Hematopoietic multipotent progenitor cell treated with erythropoietin and hydrocortisone succinate and interleukin-3 and kit ligand, for 8 days (in vitro differentiated cells): ENCODE measurements at regions not wholly inside any gene's neighbourhood (a gene's known extent, or its start where the extent isn't known, plus 50 kb on each side); places are given as distances from the start of the nearest gene placed in this dataset.
"Not testable (repeated sequence)": the region's sequence is repeated elsewhere in the genome, so short reads cannot be mapped to it uniquely, and the experiment has no call there.

ENCODE experiments used
- DNase-seq: peaks from one replicate; pipeline ENCODE4 v3.0.0-alpha.2; 2015

GRCh38 chr20:48461091-48461734 lies 366.6 kb downstream of the PREX1 start:
- DNase-seq = no peak

- no peak for DNase-seq
These were observed 367.1 kb downstream of the PREX1 start for GRCh38 chr20:48460681-48461080.

GRCh38 chr20:48459722-48460395 lies 367.9 kb downstream of the PREX1 start:
- DNase-seq = no peak

- DNase-seq = no peak
These were observed 369.0 kb downstream of the PREX1 start for GRCh38 chr20:48458601-48459385.

DNA sequence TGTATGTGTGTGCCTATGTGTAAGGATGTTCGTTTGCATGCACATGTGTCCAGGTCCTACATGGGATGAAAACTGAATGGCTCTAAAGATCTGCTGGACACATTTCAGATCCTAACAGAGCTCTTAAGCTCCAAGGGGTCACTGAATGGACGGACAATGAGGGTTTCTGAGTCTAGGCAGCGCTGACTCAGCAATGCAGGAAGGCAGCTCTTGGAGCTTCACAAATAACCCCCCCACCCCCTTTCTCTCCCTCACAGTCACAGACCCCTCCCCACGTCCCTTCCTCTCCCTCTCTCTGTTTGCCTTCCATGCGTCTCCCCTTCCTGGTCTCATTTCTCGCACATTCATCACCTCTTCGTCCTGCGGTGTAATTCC lies 369.8 kb downstream of the PREX1 start:
- no peak for DNase-seq

GRCh38 chr20:48457193-48458002 lies 370.4 kb downstream of the PREX1 start:
- no peak for DNase-seq

- DNase-seq = no peak
These were observed 371.2 kb downstream of the PREX1 start for GRCh38 chr20:48456366-48457192.

DNA sequence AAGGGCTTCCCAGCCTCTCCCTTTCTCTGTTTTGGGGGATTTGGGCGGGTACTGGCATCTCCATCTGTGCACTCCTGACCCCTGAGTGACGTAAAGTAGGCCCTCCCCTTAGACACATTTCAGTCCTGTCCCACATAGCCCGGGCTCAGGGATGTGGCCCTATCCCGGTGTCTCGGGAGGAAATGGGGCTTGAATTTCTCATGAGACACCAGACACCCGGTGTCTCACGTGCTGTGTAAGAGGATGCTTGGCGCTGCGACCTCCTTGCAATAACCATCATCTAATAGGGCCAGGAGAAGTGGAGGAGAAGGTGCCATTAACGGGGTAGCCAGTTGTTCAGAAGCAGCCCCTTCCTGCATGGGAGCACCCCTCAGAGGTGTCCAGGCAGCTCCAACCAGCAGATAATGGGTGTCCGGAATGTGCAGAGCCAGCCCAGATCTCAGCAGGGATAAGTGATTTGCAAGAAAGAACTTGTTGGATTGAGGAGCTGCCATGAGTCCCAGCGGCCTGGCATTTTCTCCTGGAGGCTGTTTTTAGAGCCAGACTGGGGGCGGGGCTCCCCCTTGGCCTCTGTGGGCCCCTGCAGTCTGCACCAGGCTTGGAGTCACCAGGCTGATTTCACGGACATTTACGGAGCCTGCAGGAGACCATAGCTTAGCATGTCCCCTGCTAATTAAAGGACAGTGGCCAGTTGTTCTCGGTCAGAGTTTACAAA lies 372.0 kb downstream of the PREX1 start:
- no peak for DNase-seq

DNA sequence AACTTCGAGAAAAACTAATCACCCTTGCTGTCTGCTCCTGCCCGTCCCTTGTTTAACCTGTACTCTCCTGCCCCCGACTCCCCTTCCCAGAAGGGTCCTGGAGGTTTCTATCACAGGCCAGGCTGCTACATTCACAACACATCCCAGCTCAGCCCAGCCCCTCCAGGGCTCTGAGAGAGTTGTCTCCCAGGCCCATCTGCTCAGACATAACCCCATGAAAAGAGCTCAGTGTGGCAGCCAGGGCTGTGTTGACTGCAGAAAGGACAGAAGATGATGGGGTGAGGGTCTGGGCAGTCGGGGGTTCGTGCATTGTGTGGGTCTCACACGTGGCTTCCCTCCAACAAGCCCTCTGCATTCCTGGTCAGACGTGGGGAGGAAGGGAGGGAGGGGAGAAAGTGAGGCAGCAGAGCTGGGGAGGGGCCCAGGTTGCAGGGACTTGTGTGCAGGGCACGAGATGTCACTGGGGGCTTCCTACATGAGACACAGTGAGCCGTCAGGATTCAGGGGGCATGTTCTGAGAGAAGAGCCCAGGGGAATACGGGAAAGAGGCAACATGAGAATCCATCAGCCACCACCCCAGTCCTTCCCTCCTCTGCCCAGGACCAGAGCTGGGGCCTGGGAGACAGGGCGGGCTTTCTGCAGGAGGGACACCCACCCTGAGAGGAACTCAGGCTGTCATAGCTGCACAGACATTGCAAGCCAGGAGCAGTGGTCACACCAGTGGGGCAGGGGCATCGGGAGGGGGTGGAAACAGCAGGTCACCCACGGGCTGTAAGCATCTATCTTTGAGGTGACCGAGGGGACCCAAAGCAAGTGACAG lies 372.9 kb downstream of the PREX1 start:
- no peak for DNase-seq

DNA sequence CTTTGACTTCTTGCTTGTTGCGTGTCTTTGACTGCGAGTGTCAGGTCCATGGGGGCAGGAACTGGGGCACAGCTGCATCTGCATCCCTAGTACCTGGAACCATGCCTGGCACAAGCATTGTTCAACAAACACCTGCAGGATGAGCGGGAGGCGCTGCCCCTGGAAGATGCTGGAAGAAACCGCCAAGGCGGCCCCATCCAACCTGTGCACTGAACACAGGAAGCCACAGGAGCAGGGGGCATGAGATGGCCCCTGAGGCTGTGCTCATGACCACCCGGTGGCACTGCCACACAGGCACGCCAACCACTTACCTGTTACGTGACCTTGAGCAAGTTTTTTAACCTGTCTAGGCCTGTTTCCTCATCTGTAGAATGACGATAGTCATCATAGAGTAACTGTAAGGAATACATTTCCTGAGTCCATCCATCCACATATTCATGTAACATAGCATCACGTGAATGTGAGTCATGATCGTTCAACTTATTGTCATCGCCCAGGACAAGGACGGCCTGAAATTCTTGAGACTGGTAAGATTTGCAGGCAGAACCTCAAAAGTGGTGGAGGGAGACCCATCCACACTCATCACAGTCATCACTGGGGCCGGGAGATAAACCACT lies 374.2 kb downstream of the PREX1 start:
- no peak for DNase-seq

DNA sequence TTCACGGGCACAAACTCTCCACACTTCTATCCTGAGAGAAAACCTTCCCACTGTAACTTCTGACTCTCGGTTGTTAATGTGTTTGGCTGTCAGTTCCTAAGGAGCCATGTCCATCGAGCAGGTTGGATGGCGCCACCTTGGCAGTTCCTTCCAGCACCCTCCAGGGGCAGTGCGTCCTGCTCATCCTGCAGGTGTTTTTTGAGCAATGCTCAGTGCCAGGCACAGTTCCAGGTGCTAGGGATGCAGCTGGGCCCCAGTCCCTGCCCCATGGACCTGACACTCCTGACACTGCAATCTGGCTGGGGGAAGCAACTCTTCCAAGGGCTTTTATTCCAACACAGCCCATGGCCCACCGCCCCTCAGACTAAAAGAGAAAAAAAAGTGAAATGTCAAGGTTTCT lies 376.4 kb downstream of the PREX1 start:
- no peak for DNase-seq

DNA sequence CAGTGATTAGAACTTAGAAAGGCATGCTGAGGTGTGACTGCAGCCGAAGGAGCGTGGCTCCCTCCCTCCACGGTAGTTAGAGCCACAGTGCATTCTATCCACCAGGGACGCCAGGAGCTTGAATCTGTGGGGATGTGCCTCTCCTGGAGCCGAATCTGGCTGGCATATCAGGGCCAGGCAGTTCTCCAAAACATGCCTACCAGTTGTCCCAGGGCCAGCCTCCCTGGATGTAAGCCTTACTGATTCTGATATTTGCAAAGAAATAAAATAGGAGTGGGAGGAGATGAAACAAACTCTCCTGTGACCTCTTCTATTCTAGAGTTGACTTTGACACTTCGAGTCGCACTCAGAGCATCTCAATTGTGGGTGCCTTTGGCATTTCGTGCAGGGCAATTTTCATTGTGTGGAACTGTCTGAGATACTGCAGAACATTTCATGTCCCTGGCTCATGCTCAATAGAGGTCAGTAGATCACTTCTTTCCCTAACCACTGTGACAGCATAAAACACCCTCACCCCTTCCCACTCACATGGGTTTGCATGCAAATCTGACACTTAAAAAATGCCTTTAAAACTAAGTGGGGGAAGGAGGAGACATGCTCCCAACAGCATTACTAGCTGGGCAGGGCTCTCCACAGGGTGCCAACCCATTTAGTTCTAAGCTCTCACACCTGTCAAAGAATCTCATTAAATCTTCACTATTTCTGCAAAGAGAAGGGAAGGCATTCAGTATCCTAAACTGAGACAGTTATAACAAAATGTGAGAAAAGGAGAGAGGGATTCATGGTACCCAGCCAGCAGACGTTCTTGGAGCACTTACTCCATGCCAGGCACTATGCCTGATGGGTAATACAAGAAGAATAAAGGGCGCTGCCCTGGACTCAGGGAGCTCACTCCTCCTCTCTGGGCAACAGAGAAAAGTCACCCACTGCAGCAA lies 378.9 kb downstream of the PREX1 start:
- DNase-seq = no peak

DNA sequence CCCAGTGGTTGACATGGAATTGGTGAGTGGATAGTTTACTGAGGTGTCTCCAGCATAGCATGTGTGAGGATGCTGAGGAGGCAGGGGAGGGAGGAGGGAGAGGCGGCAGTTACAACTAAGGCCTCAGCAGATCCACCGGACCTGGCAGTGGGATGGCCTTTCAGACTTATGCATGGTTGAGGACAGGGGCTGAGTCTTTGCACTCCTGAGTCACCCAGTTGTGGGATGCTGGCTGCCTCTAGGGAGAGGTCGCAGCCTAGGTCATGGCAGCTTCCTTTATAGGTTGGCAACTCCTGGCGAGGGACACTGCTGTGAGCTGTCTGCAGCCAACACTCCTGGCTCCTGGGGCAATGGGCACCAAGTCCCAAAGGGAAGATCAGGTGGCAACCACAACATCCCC lies 380.3 kb downstream of the PREX1 start:
- DNase-seq = no peak

DNA sequence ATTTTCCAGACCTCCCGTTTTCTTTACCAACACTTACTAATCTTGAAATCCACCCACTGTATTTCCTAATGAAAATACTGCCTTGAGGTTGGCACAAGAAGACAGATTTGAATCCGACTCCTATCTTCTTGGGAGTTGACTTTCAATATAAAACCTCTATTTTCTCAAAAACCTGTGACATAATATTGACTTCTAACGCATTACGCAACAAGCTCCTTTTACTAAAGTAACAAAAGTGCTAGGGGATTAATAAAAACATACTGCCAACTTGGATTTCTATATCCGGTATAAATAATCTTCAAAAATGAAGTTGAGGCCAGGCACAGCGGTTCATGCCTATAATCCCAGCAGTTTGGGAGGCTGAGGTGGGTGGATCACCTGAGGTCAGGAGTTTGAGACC lies 382.0 kb downstream of the PREX1 start:
- no peak for DNase-seq

DNA sequence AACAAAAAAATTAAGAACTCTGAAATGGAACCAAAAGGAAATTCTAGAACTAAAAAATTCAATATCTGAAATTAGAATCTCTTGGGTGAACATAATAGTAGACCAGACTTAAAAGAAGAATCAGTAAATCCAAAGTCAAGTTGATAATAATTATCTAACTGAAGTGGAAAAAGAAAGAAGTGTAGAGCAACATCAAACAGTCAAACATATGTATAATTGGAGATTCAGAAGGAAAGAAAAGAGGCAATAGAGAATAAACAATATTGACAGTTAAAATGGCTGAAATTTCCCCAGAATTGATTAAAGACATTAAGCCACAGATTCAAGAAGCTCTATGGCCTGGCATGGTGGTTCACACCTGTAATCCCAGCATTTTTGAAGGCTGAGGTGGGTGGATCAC lies 383.6 kb downstream of the PREX1 start:
- no peak for DNase-seq

GRCh38 chr20:48440916-48441315 lies 386.9 kb downstream of the PREX1 start:
- DNase-seq = no peak

DNA sequence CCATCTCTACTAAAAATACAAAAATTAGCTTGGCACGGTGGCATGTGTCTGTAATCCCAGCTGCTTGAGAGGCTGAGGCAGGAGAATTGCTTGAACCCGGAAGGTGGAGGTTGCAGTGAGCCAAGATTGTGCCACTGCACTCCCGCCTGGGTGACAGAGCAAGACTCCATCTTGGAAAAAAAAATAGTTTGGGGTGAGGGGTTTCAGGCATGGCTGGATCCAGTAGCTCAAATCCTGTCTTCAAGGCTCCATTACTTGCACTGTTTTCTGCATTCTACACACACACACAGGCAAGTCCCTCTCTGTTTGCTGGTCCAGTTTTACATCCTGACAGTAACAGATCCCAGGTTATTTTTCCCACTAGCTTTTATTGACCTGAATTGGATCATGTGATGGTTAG lies 387.5 kb downstream of the PREX1 start:
- DNase-seq = not testable (repeated sequence)

- DNase-seq = no peak
These were observed 390.7 kb downstream of the PREX1 start for GRCh38 chr20:48437146-48437545.

DNA sequence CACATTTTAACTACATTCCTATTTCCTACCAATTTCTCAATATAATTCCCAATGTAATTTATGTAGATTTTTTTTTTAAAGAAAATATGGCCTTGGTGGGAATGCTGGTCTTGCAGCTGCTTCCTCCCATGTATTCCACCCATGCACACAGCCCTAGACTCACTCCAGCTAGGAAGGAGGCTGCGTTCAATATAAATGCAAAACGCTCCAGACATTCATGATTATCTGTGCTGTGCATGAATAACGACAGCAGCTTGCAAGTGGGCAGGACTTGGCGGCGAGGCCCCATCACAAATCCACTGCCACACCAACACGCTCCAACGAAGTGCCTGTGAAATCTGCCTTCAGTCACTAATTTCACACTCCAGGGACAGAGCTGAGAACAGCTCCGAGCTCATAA lies 391.2 kb downstream of the PREX1 start:
- DNase-seq = not testable (repeated sequence)
